OCI-LY1 (cell line): ENCODE measurements at regions not wholly inside any gene's neighbourhood (a gene's known extent, or its start where the extent isn't known, plus 50 kb on each side); places are given as distances from the start of the nearest gene placed in this dataset.

Experiments
- EZH2 ChIP-seq: fragments of 200-600 bp; sonication (generic), shearing (Covaris generic); IDR thresholded peaks from 2 replicates; pipeline ENCODE4 v1.8.0; 2017; ENCODE audit warnings: borderline replicate concordance, mixed run types, mild to moderate bottlenecking, antibody characterized with exemption, low read length, moderate library complexity, mixed read lengths
- TF ChIP-seq, protein P1 (sequence below): fragments of 200-600 bp; sonication (generic), shearing (Covaris generic); IDR thresholded peaks from 2 replicates; pipeline ENCODE4 v1.5.1; 2017; ENCODE audit warnings: mild to moderate bottlenecking, antibody characterized with exemption, low read length, moderate library complexity, mixed read lengths

- TF ChIP-seq, protein P1, sequence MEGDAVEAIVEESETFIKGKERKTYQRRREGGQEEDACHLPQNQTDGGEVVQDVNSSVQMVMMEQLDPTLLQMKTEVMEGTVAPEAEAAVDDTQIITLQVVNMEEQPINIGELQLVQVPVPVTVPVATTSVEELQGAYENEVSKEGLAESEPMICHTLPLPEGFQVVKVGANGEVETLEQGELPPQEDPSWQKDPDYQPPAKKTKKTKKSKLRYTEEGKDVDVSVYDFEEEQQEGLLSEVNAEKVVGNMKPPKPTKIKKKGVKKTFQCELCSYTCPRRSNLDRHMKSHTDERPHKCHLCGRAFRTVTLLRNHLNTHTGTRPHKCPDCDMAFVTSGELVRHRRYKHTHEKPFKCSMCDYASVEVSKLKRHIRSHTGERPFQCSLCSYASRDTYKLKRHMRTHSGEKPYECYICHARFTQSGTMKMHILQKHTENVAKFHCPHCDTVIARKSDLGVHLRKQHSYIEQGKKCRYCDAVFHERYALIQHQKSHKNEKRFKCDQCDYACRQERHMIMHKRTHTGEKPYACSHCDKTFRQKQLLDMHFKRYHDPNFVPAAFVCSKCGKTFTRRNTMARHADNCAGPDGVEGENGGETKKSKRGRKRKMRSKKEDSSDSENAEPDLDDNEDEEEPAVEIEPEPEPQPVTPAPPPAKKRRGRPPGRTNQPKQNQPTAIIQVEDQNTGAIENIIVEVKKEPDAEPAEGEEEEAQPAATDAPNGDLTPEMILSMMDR: no peak
- no peak for TF ChIP-seq EZH2
These were observed 141.9 kb downstream of the ACTBL2 start for GRCh38 chr5:57340681-57341080.
